Stimulated activated naive CD4-positive, alpha-beta T cell (primary cell): ENCODE measurements at regions not wholly inside any gene's neighbourhood (a gene's known extent, or its start where the extent isn't known, plus 50 kb on each side); places are given as distances from the start of the nearest gene placed in this dataset.
A peak's percentile ranks its signal among the peaks of the same experiment; 100 is the strongest.

Experiments
- DNase-seq, 6 experiments: peaks; one replicate each; lab custom pipeline; 2025; lab: John Stamatoyannopoulos, UW

DNA sequence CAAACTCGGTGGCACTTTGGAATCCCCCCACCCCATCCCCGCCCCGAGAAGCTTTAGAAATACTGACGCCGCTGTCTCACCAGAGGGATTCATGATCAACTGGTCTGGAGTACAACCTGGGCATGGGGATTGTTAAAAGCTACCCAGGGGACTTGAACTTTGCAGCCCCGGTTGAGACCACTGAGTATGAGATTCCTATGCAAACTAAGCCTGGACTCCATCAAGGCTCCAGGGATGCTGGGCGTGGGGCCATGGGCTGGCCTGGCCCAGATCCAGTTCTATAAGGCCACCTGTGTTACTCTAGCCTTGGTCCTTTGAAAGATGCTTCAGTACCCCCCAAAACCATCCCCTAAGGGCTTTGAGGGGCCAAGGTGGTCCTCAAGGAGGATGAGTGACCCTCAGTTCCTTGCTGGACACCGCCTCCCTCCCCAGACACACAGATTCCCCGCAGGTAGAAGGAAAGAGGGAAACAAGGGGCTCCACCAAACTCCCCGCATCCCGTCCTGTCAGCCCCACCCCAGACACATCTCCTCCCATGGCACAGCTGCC, 68.5 kb downstream of the MRPL36 start:
- no peak for DNase-seq

DNA sequence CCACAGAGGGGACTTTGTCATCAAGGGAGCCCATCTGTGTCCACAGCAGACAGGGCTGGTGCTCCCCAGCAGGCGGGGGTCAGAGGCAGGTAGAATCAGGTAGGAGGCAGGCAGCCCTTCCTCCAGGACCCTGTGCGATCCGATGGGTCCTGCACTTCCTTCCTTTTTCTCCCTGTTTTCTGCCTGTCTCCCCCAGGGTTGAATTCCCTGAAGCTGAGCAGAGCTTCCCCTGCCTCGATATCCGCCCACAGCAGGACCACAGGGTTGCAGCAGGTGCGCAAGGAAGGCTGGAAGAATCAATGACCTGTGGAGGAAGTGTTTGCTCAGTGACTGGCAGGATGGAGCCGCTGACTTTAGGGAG, 69.2 kb downstream of the MRPL36 start:
- DNase-seq = no peak

DNA sequence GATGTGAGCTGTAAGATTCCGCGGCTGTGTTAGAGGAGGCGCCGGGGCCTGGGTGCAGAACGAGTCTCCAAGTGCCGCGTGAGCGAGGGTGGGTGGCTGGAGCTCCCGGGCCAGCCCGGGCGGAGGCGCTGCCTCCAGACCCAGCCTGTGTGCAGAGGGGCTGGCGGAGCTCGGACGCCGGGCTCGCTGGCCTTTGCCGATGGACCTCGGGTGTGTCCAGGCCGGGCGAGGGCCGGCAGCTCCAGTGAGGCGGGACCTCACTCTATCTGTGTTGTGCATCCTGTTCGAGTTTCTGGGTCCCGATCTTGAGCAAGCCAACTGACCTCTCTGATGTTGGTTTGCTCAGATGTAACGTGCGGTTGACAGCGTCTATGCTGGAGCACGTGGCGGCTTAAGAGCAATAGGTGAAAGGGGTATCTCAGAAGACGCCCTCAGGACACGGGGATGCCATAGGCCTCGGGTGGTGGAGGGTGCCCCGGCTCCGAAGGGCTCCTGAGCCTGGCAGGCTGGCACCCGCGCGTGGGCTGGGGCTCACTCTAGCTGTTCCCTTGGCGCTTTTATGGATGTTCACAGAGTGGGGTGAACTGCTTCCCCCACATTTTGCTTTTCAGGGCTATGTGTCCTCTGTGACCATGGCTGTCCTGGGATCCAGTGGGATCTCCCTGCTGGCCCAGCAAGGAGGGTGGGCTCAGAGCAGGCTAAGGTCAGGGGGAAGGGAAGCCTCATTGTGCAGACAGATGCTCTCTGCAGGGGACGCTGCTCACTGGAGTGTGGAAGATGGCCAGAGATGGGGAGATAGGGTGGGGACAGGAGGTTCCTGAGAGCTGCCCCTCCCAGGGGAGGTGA, 69.8 kb downstream of the MRPL36 start:
- DNase-seq = no peak

DNA sequence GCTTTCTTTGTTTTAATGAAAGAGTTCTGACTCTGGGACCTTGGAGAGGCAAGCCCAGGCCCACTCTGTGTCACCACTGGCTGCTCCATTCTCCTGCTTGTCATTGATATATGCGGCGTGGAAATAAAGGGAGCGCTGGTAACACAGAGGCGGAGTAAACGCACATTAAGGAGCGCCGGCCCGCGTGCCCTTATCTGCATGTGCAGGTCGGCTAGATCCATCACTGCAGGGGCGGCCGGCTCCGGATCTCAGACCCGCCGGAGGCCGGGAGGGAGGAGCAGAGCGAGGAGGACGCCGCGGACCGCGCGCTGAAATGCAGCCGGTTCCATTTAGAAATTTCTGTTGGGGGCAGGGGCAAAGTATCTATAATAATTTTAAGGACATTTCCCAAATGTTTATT, 70.8 kb downstream of the MRPL36 start:
- no peak for DNase-seq

DNA sequence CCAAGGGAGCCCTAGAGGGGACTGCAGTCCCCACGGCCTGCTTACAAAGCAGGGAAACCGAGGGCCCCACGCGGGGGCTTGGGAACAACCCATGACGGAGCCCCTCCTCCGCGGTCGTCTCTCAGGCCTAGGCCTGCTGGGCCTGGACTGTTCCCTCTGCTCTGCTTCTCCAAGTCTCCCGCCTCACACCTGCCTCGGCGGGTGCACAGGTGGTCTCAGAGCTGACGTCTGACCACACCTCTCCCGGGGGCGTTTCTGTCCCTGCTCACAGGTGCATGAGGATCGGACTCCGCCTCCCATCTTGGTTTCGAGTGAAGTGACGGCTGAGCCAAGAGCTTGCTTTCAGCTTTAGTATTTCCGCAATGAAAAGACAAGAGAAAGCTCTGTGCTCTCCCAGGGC, 72.1 kb downstream of the MRPL36 start:
- no peak for DNase-seq

DNA sequence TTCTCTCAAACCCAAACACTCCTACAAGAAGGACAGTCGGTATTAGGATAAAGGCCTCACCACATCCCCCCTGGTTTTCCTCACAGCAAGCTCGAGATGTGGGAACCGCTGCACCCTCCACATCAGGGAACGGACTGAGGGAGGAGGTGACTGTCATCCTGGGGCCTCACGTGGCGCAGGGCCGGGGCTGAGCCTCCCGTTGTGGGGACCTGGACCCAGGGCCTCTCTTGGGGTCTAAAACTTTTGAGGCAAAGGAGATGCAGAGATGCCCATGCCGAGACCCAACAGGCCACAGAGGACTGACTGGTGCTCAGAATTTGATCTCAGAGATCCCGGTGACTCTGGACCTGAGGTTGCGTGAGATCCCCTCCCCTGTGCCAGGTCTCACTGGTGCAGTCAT, 72.7 kb downstream of the MRPL36 start:
- DNase-seq = no peak

DNA sequence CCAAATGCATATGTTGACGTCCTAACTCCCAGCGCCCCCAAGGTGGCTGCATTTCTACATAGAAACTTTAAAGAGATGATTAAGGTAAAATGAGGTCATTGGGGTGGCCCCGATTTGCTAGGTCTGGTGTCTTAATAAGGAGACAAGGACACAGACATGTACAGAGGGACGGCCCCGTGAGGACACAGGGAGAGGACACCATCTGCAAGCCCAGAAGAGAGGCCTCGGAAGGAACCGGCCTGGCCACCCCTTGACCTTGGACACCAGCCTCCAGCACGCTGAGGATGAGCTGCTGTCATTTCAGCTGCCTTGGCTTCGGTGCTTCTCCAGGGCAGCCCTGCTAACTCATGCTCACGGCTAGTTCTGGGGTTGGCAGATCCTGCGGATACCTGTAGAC, 73.2 kb downstream of the MRPL36 start:
- DNase-seq = no peak

DNA sequence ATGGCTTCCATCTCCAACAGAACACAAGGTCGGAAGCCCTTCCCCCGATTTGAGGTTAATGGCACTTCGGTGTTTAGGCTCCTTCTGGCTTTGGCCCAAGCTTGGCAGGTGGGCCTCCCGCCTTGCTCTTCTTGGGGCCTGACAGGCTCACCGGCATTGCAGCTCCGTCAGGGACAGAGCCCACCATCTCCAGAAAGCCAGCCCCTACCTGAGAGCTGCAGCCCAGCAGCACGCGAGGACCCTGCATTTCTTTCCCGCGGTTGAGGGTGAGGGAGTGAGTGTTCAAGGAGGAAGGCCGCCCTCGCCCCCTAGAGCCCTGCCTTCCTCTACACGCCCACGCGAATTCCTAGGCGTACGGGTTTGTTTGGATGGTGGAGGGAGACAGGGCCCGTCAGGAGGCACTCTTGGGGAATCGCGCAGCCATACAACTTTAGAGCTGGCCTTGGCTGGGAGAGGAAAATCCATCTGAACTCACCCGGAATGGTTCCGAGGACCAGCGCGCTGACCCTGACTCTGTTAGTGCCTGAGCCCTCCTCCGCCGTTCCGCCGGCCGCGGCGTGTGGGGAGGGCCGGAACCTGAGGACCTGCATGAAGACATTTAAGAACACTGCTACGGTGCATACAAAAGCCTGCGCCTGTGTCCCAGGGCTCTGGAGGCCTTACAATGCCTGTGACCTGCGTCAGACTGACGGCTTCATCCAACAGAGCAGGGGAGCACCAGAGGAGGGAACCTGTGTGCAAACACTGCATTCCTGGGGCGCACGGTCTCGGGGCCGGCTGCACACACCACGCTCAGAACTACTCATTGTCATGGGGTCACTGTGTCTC, 73.8 kb downstream of the MRPL36 start:
- DNase-seq = no peak

DNA sequence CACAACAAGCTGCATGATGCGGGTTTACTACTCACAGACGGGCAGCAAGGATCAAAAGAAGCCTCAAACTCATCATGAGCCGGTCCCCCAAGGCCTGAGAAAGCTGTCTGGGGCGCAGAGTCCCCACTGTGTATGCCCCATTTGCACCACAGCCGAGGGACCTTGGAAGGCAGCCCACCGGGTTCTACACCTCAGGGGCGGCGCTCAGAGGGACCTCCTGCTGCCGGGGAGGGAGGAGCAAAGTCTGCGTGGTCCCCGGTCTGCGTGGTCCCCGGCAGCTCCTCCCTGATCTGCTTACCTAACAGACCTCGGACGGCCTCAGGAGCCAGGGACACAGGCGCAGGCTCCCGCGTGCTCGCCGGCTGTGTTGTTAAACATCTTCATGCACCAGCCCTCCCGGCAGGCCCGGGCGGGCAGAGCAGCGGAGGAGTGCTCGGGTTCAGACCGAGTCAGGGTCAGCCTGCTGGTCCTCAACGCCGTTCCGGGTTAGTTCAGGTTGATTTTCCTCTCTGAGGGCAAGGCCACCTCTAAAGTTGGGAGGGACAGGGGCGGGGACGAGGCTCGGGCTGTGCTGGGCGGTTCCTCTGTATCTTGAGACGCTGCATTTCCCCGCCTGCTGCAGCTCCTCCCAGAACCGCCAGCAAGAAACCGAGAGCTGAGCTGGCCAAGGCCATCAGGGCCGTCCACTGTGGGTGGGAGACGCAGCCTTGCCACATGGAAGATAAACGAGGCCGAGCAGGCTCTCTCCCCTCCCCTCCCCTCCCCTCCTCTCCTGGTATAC, 74.6 kb downstream of the MRPL36 start:
- DNase-seq = peak in 3 of 6 experiments; percentile 6 to 17 (median 10)

DNA sequence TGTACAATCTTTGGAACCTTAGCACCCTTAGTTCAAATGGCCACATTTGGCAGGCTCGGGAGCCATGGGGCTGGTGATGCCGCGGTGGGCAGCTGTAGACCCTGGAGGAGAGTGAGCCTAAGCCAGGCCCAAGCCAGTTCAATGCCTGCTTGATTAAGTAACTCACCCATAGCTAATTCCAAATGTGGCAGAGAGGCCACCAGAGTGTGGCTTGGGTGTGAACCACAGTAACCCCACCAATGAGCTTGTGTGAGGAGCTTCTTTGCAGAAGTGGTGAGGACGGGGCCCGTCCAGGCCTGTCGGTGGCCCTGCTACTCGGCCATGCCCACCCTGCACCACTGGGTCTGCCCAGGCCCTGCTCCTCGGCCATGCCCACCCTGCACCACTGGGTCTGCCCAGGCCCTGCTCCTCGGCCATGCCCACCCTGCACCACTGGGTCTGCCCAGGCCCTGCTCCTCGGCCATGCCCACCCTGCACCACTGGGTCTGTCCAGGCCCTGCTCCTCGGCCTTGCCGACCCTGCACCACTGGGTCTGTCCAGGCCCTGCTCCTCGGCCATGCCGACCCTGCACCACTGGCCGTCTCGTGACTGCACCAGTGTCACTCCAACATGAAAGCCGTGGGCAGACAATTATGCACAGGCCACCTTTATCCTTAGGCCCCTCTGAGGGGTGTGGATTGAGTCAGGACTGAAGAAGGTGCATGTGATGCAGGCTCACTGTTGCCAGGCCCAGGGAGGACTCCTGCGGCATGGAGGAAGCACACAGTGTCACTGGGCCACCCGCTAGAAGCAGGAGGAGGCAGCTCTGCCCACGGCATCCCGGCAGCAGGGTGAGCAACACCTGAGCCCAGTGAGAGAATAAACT, 75.4 kb downstream of the MRPL36 start:
- DNase-seq = no peak

DNA sequence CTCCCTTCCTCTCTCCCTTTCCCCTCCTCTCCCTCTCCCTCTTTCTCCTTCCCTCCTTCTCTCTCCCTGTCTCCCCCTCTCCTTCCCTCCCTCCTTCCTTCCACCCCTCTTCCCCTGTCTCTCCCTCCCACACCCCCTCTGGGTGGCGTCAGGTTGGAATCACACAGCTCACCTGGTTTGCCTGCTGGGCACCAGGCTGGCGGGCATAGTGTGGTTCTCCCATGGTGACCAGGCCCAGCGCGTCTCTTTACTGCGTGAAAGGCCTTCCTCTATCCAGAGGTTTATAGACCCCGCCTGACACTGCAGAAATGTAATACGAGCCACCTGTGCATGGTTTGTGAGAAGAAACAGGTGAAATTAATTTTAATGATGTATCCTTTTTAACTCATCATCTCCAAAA, 76.2 kb downstream of the MRPL36 start:
- DNase-seq = no peak

DNA sequence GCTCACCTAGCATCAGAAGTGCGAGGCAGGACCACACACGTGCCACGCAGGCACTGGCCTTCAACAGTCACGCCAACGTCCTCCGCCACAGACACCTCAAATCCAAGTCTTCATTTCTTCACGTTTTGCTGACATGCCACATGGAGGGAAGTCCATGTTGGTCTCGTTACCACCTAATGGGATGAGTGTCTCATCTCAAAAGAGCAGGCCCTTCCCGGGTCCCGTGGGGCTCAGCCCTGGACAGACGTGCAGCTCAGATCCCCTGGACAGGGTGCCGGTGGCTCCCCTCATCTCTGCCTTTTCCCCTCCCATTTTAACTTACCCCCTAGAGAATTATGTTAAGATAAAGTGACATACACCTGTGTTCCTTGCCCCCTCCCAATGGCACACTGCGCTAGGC, 76.8 kb downstream of the MRPL36 start:
- DNase-seq = no peak

DNA sequence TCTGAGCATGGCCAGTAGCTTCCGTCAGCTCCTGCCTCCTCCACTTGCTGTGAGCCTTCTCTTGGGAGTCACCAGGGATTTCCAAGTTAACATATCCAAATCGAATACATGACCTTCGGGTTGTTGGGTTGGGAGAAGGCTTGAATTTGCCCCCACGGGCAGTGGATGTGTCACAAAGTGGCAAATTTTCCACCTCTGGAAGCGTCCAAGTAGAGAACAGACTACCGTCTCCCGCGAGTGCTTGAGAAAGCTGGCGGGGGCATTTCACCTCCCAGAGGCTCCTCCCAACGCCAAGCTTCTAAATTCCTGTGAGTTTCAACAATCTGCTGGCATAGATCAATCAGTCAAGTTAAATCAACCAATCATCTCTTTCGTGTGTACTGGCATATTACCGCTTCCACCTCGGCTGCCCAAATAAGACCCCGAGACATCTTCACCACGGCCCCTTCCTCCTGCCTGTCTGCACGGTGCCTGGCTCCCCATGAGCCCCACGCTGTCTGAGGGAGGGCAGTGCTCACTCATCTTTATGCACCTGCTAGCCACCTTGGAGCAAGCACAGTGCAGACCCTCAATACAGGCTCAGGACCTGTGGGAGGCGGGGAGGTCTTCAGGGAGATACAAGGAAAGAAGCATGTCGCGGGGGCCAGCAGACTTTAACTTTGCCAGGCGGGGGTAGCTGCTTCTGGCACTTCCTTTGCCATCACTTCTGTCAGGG, 79.1 kb downstream of the MRPL36 start:
- DNase-seq = no peak

DNA sequence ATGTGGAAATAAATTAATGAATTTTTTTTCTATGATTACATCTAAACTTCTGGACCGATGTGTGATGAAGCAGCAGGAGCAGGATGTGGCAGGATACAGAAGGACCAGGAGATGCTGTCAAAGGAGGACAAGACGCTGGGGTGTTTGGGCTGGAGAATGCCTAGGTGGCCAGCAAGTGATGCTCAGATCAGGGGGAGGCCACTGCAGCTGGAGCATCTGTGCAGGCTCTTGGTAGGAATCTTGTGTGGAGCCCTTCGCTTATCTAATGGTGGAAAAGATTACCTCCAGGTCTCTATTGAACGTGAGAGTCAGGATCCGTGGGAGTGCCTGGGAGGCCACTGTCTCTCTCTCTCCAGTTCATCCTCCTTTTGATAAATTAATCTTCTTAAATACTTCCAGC, 79.8 kb downstream of the MRPL36 start:
- DNase-seq = no peak

DNA sequence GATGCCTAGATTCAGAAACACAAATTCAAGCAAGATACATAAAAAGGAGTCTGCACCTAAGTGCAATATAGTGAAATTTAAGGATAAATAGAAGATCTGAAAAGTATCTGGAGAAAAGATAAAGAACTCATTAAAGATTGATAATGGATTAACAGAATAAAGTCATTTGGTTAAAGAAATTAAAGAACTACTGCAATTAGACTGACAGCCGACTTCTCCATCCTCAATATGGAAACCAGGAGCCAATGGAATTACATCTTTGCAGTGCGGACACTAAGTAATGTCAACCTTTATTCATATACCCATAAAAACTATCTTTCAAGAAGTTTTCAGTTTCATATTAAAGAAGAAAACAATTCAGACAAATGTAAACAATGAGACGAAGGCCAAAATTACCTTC, 81.0 kb downstream of the MRPL36 start:
- no peak for DNase-seq

DNA sequence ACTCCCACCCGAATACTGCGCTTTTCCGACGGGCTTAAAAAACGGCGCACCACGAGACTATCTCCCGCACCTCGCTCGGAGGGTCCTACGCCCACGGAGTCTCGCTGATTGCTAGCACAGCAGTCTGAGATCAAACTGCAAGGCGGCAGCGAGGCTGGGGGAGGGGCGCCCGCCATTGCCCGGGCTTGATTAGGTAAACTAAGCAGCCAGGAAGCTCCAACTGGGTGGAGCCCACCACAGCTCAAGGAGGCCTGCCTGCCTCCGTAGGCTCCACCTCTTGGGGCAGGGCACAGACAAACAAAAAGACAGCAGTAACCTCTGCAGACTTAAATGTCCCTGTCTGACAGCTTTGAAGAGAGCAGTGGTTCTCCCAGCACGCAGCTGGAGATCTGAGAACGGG, 89.5 kb downstream of the MRPL36 start:
- DNase-seq = peak in 2 of 6 experiments; percentile 17 to 79

DNA sequence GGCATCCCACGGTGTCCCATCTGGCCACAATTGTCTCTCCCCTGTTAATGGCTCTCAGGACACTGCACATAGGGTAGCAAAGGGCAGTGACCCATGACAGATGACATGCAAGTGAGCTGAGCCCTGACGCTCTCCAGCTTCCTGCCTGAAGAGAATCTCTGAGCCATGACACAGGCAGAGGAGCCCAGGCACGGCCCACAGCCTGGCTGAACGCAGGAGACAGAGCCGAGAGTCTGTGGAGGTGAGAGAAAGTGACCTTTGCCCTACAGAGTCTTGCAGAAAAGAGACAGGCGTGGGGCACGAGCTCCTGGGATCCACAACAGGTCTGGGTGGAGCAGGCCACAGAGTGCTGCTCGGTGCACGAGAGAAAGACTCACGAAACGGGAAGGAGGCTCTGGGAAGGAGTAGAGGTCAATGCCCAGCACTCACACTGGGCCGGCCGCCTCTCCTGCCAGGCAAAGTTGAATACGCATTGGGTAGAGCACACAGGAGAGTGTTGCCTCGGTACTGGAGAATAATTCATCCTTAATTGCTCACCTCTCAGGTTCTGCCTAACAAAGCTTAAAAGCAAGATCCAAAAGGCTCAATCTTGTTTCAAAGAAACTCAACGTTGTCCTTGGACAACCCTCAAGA, 90.3 kb downstream of the MRPL36 start:
- no peak for DNase-seq

DNA sequence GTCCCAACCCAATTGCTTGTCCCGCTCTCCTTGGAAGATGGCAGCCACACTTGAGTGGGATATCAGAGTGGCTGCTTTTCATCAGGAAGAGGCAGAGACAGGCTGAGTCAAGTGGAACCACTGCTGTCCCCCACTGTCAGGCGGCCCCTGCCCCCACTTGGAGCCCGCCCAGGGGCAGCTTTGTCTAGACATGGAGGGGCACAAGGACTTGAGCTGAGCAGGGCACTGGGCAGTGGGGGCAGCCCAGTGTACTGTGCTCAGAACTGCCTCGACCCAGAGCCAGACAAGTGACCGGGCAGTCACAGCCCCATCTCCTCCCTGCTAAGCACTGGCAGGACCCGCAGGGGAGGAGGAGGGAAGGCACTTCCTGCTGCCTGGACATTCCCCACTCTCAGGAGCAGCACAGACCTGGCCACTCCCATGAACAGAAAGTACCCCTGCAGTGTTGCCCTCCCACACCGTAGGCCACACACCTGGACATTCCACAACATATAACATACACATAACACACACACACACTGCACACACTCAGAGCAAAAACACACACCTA, 91.0 kb downstream of the MRPL36 start:
- DNase-seq = no peak

DNA sequence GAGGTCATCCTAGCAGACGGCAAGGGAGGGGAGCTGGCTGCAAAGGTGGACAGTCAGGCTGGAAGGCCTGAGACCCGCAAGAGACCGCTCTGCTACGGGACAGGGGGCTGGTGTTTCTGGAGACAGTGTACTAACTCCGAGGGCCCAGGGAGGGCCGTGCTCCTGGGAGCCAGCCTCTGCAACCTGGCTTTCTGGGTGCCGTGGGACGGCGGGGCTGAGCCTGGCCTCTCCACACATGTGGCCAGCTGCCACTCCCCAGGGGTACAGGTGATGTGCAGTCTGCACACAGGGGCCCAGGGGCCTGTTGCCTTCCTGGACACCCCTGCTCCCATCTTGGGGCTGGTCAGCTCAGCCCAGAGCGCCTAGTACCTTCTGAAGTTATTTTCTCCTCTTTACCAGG, 92.2 kb downstream of the MRPL36 start:
- no peak for DNase-seq

DNA sequence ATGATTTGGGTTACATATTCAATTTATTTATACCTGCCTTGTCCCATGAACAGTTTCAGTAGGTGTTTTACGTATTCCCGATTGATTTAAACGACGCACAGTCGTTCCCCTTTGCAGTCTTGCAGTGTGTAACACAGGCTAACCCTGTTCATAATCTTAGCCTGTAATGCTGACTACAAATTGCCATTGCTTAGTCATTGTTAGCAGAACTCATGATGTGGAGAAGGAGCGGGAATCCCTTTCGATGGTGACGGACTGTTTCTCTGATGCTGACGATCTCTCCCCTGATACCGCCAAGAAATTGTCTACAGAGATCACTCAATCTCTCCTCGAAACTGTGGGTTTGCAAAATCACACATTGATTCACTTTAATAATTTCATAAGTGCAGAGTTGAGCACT, 93.2 kb downstream of the MRPL36 start:
- DNase-seq = no peak
